Body of pancreas (tissue), 4 donors: ENCODE measurements at regions not wholly inside any gene's neighbourhood (a gene's known extent, or its start where the extent isn't known, plus 50 kb on each side); places are given as distances from the start of the nearest gene placed in this dataset.
A peak's percentile ranks its signal among the peaks of the same experiment; 100 is the strongest.

Experiments used
- ATAC-seq: fragments of 150-250 bp; one replicate; pipeline ENCODE4 v1.9.1; 2016
- DNase-seq, 4 donors: peaks; one replicate each; pipeline ENCODE4 v3.0.0-alpha.2; 2019
- H3K27ac ChIP-seq, 4 donors: fragments of 200-600 bp; sonication (generic); 1 replicate in 3 of 4; 2 replicates in 1 of 4; pipeline versions ENCODE4 v1.5.1 to v1.6.1; 2016 to 2019; ENCODE audit warnings: mild to moderate bottlenecking in 1 of 4, mixed read lengths in 1 of 4, moderate library complexity in 1 of 4
- H3K27me3 ChIP-seq, 2 donors: fragments of 200-600 bp; sonication (generic); one replicate each; pipeline ENCODE4 v1.6.0; 2016; ENCODE audit warnings: mild to moderate bottlenecking in 1 of 2
- H3K36me3 ChIP-seq, 2 donors: fragments of 200-600 bp; sonication (generic); replicated peaks in 1 of 2; 2 replicates each; pipeline ENCODE4 v1.5.1; 2016; ENCODE audit warnings: low read depth in 2 of 2; ENCODE audit not compliant: insufficient read depth in 1 of 2
- H3K4me1 ChIP-seq: fragments of 200-600 bp; sonication (generic); one replicate; pipeline ENCODE4 v1.6.0; 2016
- H3K4me3 ChIP-seq, 2 donors: fragments of 200-600 bp; sonication (generic); 1 replicate in 1 of 2; 2 replicates in 1 of 2; pipeline ENCODE4 v1.5.1; 2016 to 2019
- H3K9me3 ChIP-seq, 3 donors: fragments of 200-600 bp; sonication (generic); 1 replicate in 2 of 3; 2 replicates in 1 of 3; pipeline ENCODE4 v1.5.1; 2016
- CTCF ChIP-seq, 7 experiments: fragments of 450-650 bp in 4 of 7; fragments of 200-600 bp in 3 of 7; sonication (generic) in 3 of 7; IDR thresholded peaks; one replicate each; pipeline ENCODE4 v1.5.1; 2016 to 2019; ENCODE audit warnings: antibody characterized with exemption in 7 of 7
- POLR2A ChIP-seq, 3 donors: fragments of 450-650 bp; IDR thresholded peaks; one replicate each; pipeline ENCODE4 v1.6.1; 2016; ENCODE audit warnings: antibody characterized with exemption in 3 of 3, mild to moderate bottlenecking in 2 of 3
- WGBS, 2 donors: methylation state at CpG; one replicate each; pipeline ENCODE4 v1.1.5; 2017; 5-methylcytosine and 5-hydroxymethylcytosine counted together
- intact Hi-C: fragments of 100-400 bp; cut with DNase I; formaldehyde crosslinking; loops from one replicate; pipeline ENCODE4 v1.15.1; 2023

- WGBS, 2 donors = 56 to 61% methylated on average over 5 of the region's 5 CpGs
- Histone ChIP-seq H3K9me3 (no peaks in the 10 kb centered on the region), H3K4me1 (no peaks in the 10 kb centered on the region), H3K27ac (no peak overlapping the region), H3K27me3 (no peaks in the 10 kb centered on the region), H3K4me3 (no peak overlapping the region), H3K36me3 (no peaks in the 10 kb centered on the region)
- ATAC-seq (no peak), DNase-seq (no peak)
- intact Hi-C loops = no loop called here
- no peak for TF ChIP-seq POLR2A (IDR thresholded peaks at IDR 0.05)
- no peak for TF ChIP-seq CTCF (IDR thresholded peaks at IDR 0.05)
Observed at GRCh38 chr10:111234234-111234913, 157.5 kb downstream of the ADRA2A start.

- no peak overlapping the region for H3K27ac ChIP-seq
- TF ChIP-seq POLR2A (IDR thresholded peaks at IDR 0.05) = no peak
- no peak for TF ChIP-seq CTCF (IDR thresholded peaks at IDR 0.05)
- ATAC-seq = no peak
- H3K4me3 ChIP-seq = no peak overlapping the region
- no peaks in the 10 kb centered on the region for H3K9me3 ChIP-seq
- no peaks in the 10 kb centered on the region for H3K36me3 ChIP-seq
- DNase-seq = no peak
- intact Hi-C loops = no loop called here
- H3K4me1 ChIP-seq = no peaks in the 10 kb centered on the region
- WGBS, 2 donors = 51 to 60% methylated on average over 2 of the region's 2 CpGs
- H3K27me3 ChIP-seq = no peaks in the 10 kb centered on the region
Observed at GRCh38 chr10:111234914-111235302, 158.1 kb downstream of the ADRA2A start.

GRCh38 chr10:111240348-111240747, 163.5 kb downstream of the ADRA2A start:
- intact Hi-C loops = no loop called here
- no peak for ATAC-seq
- WGBS, 2 donors = 77 to 88% methylated on average over 1 of the region's 1 CpG

GRCh38 chr10:111243126-111243525, 166.3 kb downstream of the ADRA2A start:
- H3K4me1 ChIP-seq = no peaks in the 10 kb centered on the region
- no peak overlapping the region for H3K4me3 ChIP-seq
- peak; percentile 57 for ATAC-seq
- intact Hi-C loops = no loop called here
- H3K9me3 ChIP-seq = no peaks in the 10 kb centered on the region
- DNase-seq = no peak
- no peaks in the 10 kb centered on the region for H3K27me3 ChIP-seq
- WGBS, 2 donors = 63 to 97% methylated on average over 3 of the region's 3 CpGs
- H3K27ac ChIP-seq = no peak overlapping the region
- TF ChIP-seq POLR2A (IDR thresholded peaks at IDR 0.05) (no peak), CTCF (IDR thresholded peaks at IDR 0.05) (no peak)
- no peaks in the 10 kb centered on the region for H3K36me3 ChIP-seq

More at GRCh38 chr10:111240348-111240747, 163.5 kb downstream of the ADRA2A start:
- DNase-seq = no peak
- Histone ChIP-seq H3K27ac (no peak overlapping the region), H3K36me3 (no peaks in the 10 kb centered on the region), H3K4me3 (no peak overlapping the region), H3K9me3 (no peaks in the 10 kb centered on the region), H3K4me1 (no peaks in the 10 kb centered on the region), H3K27me3 (no peaks in the 10 kb centered on the region)
- TF ChIP-seq POLR2A (IDR thresholded peaks at IDR 0.05) = no peak
- no peak for TF ChIP-seq CTCF (IDR thresholded peaks at IDR 0.05)

- Histone ChIP-seq H3K27me3 (no peaks in the 10 kb centered on the region), H3K4me3 (no peak overlapping the region), H3K9me3 (no peaks in the 10 kb centered on the region), H3K27ac (no peak overlapping the region), H3K36me3 (no peaks in the 10 kb centered on the region), H3K4me1 (no peaks in the 10 kb centered on the region)
- WGBS, 2 donors = 46 to 63% methylated on average over 7 of the region's 7 CpGs
- intact Hi-C loops = no loop called here
- DNase-seq = no peak
- no peak for ATAC-seq
- no peak for TF ChIP-seq POLR2A (IDR thresholded peaks at IDR 0.05)
- TF ChIP-seq CTCF (IDR thresholded peaks at IDR 0.05) = no peak
Observed at GRCh38 chr10:111246136-111246535, 169.3 kb downstream of the ADRA2A start.
